NCI-H146 treated with DMSO at 0.1 percent for 48 hours (cell line): ENCODE measurements at regions not wholly inside any gene's neighbourhood (a gene's known extent, or its start where the extent isn't known, plus 50 kb on each side); places are given as distances from the start of the nearest gene placed in this dataset.

Experiments used
- DNase-seq: peaks from one replicate; lab custom pipeline; 2025; ENCODE audit not compliant: unreplicated experiment; lab: John Stamatoyannopoulos, UW

GRCh38 chr9:118165451-118165850 lies 461.2 kb downstream of the TLR4 start:
- DNase-seq, result no peak

- no peak for DNase-seq
Observed at GRCh38 chr9:118170032-118170955, 466.1 kb downstream of the TLR4 start.

- DNase-seq, result no peak
Observed at GRCh38 chr9:118177241-118177640, 473.0 kb downstream of the TLR4 start.

- no peak for DNase-seq
Observed at GRCh38 chr9:118183576-118183975, 479.4 kb downstream of the TLR4 start.

GRCh38 chr9:118187408-118187807 lies 483.2 kb downstream of the TLR4 start:
- DNase-seq, result no peak

- no peak for DNase-seq
Observed at GRCh38 chr9:118189615-118190014, 485.4 kb downstream of the TLR4 start.

GRCh38 chr9:118192807-118193206 lies 488.6 kb downstream of the TLR4 start:
- DNase-seq, result no peak

GRCh38 chr9:118209343-118209742 lies 505.1 kb downstream of the TLR4 start:
- no peak for DNase-seq

- DNase-seq, result no peak
Observed at GRCh38 chr9:118215549-118215948, 511.3 kb downstream of the TLR4 start.

GRCh38 chr9:118222375-118222774 lies 518.2 kb downstream of the TLR4 start:
- no peak for DNase-seq

- DNase-seq, result no peak
Observed at GRCh38 chr9:118223111-118223510, 518.9 kb downstream of the TLR4 start.

- DNase-seq, result no peak
Observed at GRCh38 chr9:118230329-118230728, 526.1 kb downstream of the TLR4 start.

GRCh38 chr9:118236625-118237024 lies 532.4 kb downstream of the TLR4 start:
- no peak for DNase-seq

- no peak for DNase-seq
Observed at GRCh38 chr9:118238139-118238538, 533.9 kb downstream of the TLR4 start.

GRCh38 chr9:118252027-118252426 lies 547.8 kb downstream of the TLR4 start:
- DNase-seq, result no peak

GRCh38 chr9:118262191-118262590 lies 558.0 kb downstream of the TLR4 start:
- no peak for DNase-seq

- DNase-seq, result no peak
Observed at GRCh38 chr9:118263949-118264348, 559.7 kb downstream of the TLR4 start.

- DNase-seq, result no peak
Observed at GRCh38 chr9:118268046-118268445, 563.8 kb downstream of the TLR4 start.

GRCh38 chr9:118269623-118270022 lies 565.4 kb downstream of the TLR4 start:
- no peak for DNase-seq

- no peak for DNase-seq
Observed at GRCh38 chr9:118271331-118271730, 567.1 kb downstream of the TLR4 start.

- DNase-seq, result no peak
Observed at GRCh38 chr9:118271936-118272335, 567.7 kb downstream of the TLR4 start.

- no peak for DNase-seq
Observed at GRCh38 chr9:118273048-118273447, 568.8 kb downstream of the TLR4 start.

GRCh38 chr9:118276784-118277183 lies 572.6 kb downstream of the TLR4 start:
- no peak for DNase-seq
